Uterus (tissue), 2 donors: ENCODE measurements at regions not wholly inside any gene's neighbourhood (a gene's known extent, or its start where the extent isn't known, plus 50 kb on each side); places are given as distances from the start of the nearest gene placed in this dataset.

Source experiments
- POLR2A ChIP-seq, 2 donors: fragments of 450-650 bp; IDR thresholded peaks; one replicate each; pipeline ENCODE4 v1.6.1; 2016; ENCODE audit warnings: antibody characterized with exemption in 2 of 2, mild to moderate bottlenecking in 1 of 2, moderate library complexity in 1 of 2
- TF ChIP-seq, protein P1 (sequence below), 4 experiments: fragments of 200-600 bp in 2 of 4; fragments of 450-650 bp in 2 of 4; sonication (generic) in 2 of 4; IDR thresholded peaks; one replicate each; pipeline ENCODE4 v1.5.1; 2016 to 2019; ENCODE audit warnings: antibody characterized with exemption in 4 of 4, mild to moderate bottlenecking in 2 of 4, moderate library complexity in 1 of 4

- TF ChIP-seq, protein P1, sequence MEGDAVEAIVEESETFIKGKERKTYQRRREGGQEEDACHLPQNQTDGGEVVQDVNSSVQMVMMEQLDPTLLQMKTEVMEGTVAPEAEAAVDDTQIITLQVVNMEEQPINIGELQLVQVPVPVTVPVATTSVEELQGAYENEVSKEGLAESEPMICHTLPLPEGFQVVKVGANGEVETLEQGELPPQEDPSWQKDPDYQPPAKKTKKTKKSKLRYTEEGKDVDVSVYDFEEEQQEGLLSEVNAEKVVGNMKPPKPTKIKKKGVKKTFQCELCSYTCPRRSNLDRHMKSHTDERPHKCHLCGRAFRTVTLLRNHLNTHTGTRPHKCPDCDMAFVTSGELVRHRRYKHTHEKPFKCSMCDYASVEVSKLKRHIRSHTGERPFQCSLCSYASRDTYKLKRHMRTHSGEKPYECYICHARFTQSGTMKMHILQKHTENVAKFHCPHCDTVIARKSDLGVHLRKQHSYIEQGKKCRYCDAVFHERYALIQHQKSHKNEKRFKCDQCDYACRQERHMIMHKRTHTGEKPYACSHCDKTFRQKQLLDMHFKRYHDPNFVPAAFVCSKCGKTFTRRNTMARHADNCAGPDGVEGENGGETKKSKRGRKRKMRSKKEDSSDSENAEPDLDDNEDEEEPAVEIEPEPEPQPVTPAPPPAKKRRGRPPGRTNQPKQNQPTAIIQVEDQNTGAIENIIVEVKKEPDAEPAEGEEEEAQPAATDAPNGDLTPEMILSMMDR (IDR thresholded peaks at IDR 0.05): no peak
- TF ChIP-seq POLR2A (IDR thresholded peaks at IDR 0.05): no peak
Observed at GRCh38 chr17:33704856-33705255, 411.8 kb upstream of the ASIC2 start.
